Adipocyte (in vitro differentiated cells): ENCODE measurements at regions not wholly inside any gene's neighbourhood (a gene's known extent, or its start where the extent isn't known, plus 50 kb on each side); places are given as distances from the start of the nearest gene placed in this dataset.
"Not testable (repeated sequence)": the region's sequence is repeated elsewhere in the genome, so short reads cannot be mapped to it uniquely, and the experiment has no call there.

Source experiments
- DNase-seq: peaks from one replicate; pipeline ENCODE4 v3.0.0-alpha.2; 2015; ENCODE audit warnings: low read depth
- H3K27me3 ChIP-seq: replicated peaks from 2 replicates; pipeline ENCODE4 v1.7.0; 2013; ENCODE audit warnings: mild to moderate bottlenecking, low read length, moderate library complexity; ENCODE audit not compliant: control insufficient read depth, insufficient read depth
- H3K36me3 ChIP-seq: 2 replicates; pipeline ENCODE4 v1.7.0; 2013; ENCODE audit warnings: low read length, mild to moderate bottlenecking, moderate library complexity; ENCODE audit not compliant: control insufficient read depth, insufficient read depth, severe bottlenecking
- H3K4me1 ChIP-seq: 2 replicates; pipeline ENCODE4 v1.7.0; 2013; ENCODE audit warnings: mild to moderate bottlenecking, low read length, moderate library complexity; ENCODE audit not compliant: control insufficient read depth, insufficient read depth
- H3K4me3 ChIP-seq: 2 replicates; pipeline ENCODE4 v1.7.0; 2013; ENCODE audit warnings: mild to moderate bottlenecking, low read length, moderate library complexity
- H3K9ac ChIP-seq: 2 replicates; pipeline ENCODE4 v1.7.0; 2013; ENCODE audit warnings: mild to moderate bottlenecking, low read length, moderate library complexity
- H3K9me3 ChIP-seq: 2 replicates; pipeline ENCODE4 v1.7.0; 2013; ENCODE audit warnings: mild to moderate bottlenecking, low read length, moderate library complexity; ENCODE audit not compliant: control insufficient read depth

GRCh38 chr4:9707281-9707680 lies 74.2 kb upstream of the DRD5 start:
- not testable (repeated sequence) for H3K4me1 ChIP-seq, H3K27me3 ChIP-seq, H3K9me3 ChIP-seq, DNase-seq, H3K36me3 ChIP-seq, H3K4me3 ChIP-seq, H3K9ac ChIP-seq

GRCh38 chr4:9707936-9708335 lies 73.5 kb upstream of the DRD5 start:
- DNase-seq, H3K9me3 ChIP-seq, H3K36me3 ChIP-seq: not testable (repeated sequence)

DNA sequence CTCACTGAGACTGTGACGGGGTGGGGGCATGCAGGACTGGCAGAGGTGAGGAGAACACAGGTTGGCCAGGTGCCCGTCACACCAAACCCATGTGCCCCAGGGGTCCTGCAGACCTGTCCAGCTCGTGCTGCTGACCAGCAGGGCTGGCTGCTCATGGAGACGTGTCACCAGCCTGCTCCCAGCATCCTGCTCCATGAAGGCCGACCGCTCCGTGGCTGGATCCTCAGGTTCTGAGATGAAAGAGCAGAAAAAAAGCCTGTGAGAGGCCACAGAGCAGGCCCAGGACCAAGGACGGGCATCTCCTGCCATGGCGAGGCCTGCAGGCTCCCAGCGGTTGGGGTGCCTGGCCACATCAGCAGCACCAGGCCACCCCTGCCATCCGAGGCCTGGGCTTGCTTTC lies 71.7 kb upstream of the DRD5 start:
- no peaks in the 10 kb centered on the region for H3K36me3 ChIP-seq
- no peak for DNase-seq
- no peaks in the 10 kb centered on the region for H3K27me3 ChIP-seq
- H3K9ac ChIP-seq, result no peak overlapping the region
- H3K4me1 ChIP-seq, result no peaks in the 10 kb centered on the region
- H3K9me3 ChIP-seq, result no peaks in the 10 kb centered on the region
- H3K4me3 ChIP-seq, result no peak overlapping the region

More at GRCh38 chr4:9707936-9708335, 73.5 kb upstream of the DRD5 start:
- H3K4me3 ChIP-seq, H3K27me3 ChIP-seq, H3K4me1 ChIP-seq, H3K9ac ChIP-seq: not testable (repeated sequence)

- DNase-seq, H3K9ac ChIP-seq, H3K36me3 ChIP-seq, H3K27me3 ChIP-seq, H3K9me3 ChIP-seq, H3K4me1 ChIP-seq, H3K4me3 ChIP-seq: not testable (repeated sequence)
Measured at GRCh38 chr4:9715271-9715670, 66.2 kb upstream of the DRD5 start.

- Histone ChIP-seq H3K4me3 (no peak overlapping the region), H3K9ac (no peak overlapping the region), H3K4me1 (no peaks in the 10 kb centered on the region), H3K36me3 (no peaks in the 10 kb centered on the region), H3K9me3 (no peaks in the 10 kb centered on the region), H3K27me3 (peaks cover 10% of the 10 kb centered on the region)
- no peak for DNase-seq
Measured at GRCh38 chr4:9716093-9716492, 65.3 kb upstream of the DRD5 start.

- not testable (repeated sequence) for H3K9me3 ChIP-seq, H3K4me3 ChIP-seq, H3K9ac ChIP-seq, H3K36me3 ChIP-seq, H3K27me3 ChIP-seq, H3K4me1 ChIP-seq
- DNase-seq, result peak; percentile 7
Measured at GRCh38 chr4:9718246-9718939, 63.0 kb upstream of the DRD5 start.

DNA sequence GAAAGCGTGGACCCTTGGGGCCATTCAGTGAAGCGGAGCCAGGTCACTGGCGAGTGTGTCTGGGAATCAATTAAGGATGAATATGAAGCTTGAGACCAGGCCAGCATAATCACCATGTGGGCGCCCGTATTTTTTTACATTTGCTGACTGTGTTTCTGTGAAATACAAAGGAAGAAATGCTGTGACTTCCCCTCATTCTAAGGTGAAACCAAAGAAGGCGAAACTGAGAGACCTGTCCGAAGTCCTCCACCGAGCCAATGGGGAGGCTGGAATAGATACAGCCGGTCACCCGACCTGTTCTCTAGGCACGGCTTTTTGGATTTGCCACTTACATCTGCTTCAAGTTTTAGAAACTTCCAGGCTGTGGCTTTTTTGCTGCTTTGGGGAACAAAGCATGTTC lies 59.3 kb upstream of the DRD5 start:
- H3K9me3 ChIP-seq, H3K4me1 ChIP-seq, H3K4me3 ChIP-seq, H3K9ac ChIP-seq, H3K36me3 ChIP-seq, H3K27me3 ChIP-seq, DNase-seq: not testable (repeated sequence)
